OCI-M2 (cell line): ENCODE measurements at regions not wholly inside any gene's neighbourhood (a gene's known extent, or its start where the extent isn't known, plus 50 kb on each side); places are given as distances from the start of the nearest gene placed in this dataset.
"Not testable (repeated sequence)": the region's sequence is repeated elsewhere in the genome, so short reads cannot be mapped to it uniquely, and the experiment has no call there.

Source experiments
- DNase-seq: peaks from one replicate; lab custom pipeline; 2025; ENCODE audit not compliant: unreplicated experiment; lab: John Stamatoyannopoulos, UW

DNA sequence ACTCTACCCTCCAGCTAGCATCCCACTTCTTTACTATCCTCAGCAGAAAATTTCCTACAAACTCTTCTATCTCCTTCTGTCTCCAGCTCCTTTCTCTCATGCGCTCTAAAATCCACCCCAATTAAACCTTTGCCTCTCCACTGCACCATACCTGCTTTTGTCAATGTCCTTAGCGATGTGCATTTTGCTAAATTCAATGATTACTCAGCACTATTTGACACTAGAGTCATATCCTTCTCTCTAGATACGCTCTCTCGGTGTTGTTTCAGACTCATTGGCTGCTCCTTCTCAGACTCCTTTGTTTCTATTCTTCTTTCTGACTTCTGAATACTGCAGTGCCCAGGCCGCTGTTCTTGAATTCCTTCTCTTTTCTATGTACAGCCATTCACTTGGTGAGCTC, 144.2 kb downstream of the HLX start:
- no peak for DNase-seq

DNA sequence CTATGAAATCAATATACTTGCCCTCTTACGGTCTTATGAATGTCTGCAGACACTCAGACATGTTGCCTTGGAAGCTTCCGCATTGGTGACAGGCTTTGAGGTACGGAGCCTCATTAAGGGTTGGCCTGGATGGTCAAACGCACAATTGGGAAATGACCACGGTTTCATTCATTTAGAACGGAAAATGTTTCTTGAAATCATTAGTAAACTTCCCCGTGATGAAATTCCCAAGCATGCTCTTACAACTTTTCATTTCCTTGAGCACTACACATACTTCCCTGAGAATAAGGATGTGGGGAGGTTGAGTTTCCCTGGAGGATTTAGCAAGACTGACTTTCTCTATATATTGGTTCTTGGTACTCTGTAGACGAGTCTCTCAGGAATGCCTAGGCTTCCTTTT, 146.3 kb downstream of the HLX start:
- no peak for DNase-seq

DNA sequence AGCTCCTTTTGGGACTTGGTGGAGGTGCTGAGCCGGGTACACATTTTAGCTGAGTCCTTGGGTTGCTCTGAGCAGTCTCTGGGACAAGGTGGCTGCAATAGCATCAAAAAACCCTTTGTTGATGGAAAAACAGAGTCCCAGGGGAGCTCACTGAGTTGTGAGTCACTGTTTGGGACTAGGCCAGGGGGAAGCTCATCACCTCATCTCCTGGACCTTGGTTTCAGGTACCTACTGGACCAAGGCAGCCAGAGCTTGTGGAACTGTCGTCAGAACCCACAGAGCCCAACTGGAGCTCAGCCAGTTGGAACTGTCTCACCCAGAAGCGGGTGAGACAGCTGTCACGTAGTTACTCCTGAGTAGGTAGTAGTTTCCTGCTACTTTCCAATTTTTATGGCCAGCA, 146.7 kb downstream of the HLX start:
- DNase-seq = no peak

DNA sequence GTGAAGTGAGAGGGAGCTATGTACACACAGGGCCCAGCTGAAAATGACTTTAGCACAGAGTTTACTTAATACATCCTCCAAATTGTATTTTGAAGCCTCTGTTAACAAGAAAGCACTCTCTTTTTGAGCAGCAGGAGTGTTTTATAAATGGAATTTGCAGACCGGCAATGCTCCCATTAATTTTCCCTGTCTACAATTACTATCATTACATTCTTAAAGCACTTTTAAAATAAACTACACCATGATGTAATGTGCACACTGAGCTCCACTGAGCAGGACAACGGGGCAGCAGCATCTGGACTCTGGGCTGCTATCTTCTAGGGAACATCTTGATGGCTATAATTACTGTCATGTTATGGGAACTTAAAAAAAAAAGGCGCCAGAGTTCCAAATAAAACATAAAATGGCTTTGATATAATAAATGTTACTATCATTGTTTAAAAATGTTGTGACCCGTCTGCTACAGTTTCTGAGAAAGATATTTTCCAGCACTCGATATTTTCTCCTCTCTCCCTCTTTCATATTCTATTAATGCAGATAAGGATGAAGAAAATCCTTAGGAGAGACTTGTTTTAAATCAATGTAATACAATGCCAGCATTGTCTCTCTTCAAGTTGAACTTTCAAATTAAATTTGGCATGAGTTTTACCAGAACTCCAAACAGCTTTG, 150.9 kb downstream of the HLX start:
- DNase-seq = no peak

DNA sequence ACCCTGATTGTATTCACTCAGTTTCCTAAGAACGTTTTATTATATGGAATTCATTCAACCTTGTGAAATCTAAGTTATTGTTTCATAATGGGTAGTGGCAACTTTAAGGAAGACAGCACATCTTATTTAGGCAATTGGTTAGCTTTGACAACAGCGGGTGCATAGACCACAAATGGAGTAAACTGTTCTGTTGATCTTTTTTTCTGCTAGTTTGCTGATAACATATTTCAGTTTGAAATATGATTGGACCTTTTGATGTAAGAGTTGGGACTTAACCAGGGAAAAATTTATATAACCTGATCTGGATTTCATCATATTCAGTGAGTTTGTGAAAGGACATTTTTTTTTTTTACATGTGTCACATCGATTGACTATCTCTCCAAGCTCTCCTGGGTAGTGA, 151.7 kb downstream of the HLX start:
- DNase-seq = no peak

DNA sequence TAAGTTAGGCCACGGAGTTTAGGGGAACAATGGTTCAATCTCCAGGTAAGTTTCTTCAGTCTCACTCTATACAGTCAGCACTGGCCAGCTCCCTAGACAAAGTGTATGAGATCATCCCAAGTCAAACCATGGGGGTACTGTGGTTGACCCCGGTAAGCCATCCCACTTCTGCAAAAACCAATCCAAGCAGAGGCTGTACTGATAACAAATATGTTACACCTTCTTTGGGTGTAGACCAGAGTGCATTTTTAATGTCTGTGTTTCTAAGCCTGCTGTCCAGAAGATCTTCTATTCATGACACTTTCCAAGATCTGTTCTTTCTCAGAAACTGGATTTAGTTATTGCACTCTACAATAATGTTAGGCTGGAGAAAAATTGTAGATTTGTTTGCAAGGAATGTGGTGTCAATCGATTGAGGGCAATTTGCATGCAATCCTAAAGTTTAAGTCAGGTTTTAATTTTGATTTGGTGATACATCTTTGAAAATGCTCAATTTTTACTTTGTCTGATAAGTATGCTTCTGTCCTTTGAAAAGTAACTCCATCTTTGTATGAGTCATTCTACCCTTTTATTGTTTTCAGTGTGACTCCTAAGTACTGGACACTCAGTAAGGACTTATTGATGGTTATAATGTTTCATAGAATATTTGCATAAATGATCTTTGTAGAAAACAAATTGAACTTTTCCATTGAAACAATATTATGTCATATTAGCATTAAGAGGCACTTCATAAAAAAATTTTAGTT, 152.4 kb downstream of the HLX start:
- DNase-seq = no peak

DNA sequence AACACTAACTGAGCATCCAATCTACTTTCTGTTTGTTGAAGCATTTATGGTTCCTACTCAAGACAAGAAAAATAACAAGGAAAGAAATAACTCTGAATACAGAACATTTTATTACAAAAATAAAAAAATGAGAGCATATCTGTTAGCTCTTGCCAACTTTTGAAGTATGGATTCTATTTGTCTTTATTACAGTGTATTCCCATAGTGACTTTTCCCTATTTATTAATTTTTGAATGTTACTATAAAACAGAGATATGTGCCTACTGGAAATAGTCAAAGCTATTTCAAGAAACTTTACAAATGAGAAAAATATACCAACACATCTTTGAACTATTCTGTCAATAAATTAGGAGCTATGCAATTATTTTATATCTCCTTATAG, 153.0 kb downstream of the HLX start:
- no peak for DNase-seq

DNA sequence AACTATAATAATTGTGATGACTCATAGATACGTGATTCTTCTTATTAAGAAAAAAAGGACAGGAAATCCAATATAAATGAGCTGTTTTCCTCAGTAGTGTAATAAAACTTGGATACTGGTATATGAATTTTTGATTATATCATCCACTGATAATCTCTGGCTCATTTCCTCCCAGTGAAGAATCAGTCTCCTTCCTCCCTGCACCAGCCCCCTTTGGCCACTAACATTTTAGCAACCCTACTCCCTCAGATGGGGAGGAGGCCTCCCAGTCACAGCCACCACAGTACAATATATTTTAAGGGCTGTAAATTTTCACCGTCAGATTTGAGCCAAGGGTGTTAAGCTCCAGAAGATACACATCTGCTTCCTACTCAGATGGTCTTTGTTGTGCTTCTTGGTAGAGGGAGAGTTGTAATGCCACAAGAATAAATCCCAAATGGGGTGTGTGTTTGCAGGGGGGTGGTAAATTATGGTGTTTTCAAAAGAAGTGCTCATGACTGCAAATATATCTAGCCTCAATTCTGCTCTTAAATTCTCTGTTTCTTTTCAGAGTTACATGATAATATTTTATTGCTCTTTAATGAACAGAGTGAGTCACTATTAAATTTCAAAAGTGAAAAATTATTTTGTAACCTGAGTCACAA, 153.5 kb downstream of the HLX start:
- no peak for DNase-seq

DNA sequence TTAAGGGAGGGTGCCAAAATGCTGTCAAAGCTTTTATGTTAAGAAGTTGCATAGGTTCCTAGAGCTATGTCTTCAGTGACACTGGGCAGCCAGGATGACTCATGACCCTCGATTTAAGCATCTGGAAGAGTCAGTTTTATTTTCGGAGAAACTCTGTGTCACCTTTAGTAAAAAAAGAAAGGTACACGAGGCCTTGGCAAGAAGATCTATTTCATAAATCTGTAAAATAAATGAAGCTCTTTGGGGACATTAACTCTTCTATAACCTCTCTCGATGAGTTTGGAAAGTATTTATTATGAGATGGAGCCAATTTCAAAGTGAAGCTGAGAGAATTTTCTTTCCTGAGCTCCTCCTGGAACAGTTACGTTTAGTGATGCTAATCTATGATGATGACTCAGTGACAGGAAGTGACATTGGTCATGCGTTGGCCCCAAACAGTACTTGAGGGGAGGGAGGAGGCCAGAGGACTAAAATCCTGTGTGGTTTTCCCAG, 156.5 kb downstream of the HLX start:
- DNase-seq = no peak

DNA sequence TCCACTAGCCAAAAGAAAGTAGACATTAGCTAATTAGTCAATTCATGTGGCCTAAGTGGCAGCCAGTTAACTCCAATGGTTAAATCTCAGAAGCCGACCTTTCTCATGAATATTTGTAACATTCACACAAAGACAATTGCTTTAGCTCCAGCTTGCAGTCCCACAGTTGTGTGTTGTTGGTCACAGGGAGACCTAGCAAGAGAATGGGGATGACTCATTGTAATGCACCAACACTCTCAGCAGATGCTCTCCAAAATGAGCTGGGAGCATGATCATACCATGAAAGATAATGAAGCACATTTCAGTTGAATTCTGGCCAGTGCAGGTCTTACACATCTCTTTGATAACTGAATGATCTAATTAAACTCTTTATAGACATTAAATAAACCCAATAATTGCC, 160.4 kb downstream of the HLX start:
- no peak for DNase-seq

DNA sequence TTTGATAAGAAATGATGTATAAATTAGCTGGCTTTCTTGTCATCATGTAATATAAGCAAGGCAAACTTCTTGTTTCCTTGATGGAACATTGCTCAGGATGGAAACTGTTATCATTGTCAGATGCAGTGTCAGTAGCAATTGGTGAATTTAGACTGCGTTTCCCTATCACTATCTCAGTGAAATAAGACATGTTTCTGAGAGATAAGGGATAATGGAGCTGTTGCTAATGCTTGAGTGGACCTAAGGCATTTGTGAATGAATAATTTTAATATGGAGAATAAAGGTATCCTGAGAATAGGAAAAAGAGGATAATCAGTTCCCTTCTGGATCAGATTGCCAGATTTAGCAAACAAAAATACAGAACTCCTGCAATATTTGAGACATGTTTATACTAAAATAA, 160.9 kb downstream of the HLX start:
- no peak for DNase-seq

DNA sequence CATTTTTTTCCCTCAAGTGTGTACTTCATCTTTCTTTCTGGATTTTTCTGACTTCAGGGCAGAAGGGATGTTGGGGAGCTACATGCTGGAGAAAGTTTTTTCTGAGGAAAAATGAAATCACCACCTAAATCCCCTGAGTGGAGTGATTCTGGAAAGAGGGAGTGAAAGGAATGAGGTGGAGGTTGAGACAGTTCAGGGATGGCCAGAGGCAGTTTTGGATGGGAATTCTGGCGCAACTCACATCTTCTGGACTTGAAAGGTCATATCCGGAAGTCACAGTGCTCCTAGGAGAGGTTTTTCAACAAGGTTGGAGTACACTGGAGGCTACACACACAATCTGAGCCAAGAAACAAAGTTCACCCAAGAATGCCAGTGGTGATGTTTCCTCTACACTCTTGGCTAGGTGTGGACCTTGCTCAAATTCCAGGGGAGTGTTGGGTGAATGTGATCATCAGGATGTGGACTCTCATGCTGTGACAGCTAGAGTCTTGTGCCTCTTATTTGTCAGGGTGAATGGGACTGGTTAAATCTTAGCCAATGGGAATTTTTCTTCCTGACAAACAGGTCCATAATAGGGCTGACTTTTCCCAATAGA, 161.5 kb downstream of the HLX start:
- no peak for DNase-seq

DNA sequence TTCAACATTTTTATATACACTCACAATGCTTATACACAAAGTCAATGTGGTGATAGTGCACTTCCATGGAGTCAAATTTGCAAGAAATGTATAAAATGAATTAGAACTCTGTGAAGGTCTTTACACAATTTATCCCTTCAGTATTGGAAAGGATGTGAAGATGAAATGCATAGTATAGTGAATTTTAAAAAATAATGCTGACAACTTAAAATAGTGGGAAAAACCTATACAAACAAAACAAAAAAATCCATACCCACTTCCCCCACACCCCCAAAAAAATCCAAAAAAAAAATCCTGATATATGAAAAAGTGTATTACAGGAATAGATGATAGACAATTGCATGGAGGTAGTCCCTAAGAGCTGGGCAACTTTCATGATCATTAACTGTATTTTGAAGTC, 165.3 kb downstream of the HLX start:
- DNase-seq = no peak

DNA sequence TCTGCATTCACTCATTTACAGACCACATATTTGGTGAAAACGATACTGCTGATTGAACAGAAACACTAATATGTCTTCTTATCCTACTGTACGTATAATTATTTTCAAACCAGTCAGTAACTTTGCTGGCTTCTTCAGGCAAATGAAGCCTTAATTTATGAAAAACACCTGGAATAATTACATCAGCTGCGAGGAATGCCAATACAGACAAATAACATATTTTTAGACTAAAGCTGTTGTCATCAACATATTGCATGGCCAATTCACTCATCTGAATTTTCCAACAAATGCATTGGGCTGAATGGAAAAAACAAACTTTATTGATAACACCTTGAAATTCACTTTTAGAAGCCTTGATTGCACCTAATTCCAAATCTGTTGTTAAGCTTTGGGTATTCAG, 165.9 kb downstream of the HLX start:
- no peak for DNase-seq

DNA sequence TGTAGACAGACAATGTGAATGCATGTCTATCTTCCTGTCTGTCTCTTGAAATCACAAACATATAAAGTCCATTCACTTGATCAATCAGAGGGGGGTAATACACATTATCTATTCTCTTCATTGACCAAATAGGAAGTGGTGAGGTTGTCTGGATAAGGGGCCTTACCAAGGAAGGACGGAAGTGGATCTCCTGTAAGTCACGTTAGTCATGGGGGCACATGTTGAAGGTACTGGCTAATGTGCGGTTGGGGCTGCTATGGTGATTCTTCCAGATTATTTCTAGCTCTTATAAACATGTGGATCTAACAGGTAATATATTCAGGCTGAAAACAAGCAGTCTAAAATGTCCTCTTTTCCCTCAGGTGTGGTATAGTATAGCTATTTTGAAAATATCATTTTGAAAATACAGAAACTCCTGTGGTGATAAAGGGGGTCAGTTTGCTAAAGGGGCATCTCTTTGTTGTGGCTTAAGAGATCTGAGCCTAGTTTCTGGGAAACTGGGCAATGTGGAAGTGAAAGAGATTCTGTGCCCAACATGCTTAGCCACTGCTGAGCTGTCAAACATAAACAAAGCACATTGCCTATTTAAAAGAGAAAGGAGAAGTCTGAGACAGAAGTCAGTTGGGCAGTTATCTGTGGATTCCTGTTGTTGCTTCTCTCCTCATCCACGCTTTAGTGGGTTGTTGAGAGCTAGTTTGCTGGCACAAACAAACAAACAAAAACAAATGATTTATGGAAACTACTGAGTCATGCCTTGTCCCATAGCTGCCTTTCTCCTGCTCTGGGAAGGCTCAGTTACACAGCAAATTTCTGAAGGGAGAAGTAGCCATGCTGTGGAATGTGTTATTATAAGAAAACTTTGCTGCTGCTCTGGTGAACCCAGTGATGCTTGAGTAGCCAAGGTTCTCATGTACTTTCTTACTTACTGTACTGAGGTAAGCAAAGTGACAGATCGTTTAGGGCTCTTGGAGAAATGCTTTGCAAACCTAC, 166.9 kb downstream of the HLX start:
- DNase-seq = no peak

DNA sequence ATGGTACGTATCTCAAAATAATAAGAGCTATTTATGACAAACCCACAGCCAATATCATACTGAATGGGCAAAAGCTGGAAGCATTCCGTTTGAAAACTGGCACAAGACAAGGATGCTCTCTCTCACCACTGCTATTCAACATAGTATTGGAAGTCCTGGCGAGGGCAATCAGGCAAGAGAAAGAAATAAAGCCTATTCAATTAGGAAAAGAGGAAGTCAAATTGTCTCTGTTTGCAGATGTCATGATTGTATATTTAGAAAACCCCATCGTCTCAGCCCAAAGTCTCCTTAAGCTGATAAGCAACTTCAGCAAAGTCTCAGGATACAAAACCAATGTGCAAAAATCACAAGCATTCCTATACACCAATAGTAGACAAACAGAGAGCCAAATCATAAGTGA, 172.1 kb downstream of the HLX start:
- DNase-seq = not testable (repeated sequence)

DNA sequence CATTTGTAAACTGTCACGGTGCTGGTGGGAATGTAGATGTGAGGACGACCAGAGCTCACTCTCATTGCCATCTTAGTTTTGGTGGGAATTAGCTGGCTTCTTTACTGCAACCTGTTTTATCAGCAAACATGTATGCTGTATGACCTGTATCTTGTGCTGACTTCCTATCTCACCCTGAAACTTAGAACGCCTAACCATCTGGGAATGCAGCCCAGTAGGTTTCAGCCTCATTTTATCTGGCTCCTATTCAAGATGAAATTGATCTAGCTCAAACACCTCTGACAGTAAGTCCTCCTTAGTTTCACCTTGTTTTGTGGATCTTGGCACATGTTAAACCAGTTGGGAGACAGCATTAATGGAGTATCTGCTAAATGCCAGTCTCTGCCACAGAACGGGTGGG, 174.6 kb downstream of the HLX start:
- no peak for DNase-seq

DNA sequence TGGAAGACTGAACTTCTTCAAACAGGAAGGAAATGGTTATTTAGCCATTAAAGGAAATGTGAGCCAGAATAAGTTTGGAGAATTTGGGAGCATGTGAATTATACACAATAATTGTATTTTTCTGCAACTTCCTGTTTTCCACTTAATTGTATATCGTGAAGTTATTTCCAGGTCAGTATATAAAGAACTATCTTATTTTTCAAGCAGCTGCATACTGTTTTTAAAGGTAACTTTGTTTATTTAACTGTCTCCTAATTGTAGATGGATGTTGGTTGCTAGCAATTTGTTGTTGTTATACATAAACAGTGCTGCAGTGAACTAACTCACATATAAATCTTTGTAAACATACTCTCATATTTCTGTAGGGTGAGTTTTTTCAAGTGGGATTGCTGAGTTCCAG, 180.3 kb downstream of the HLX start:
- DNase-seq = no peak

DNA sequence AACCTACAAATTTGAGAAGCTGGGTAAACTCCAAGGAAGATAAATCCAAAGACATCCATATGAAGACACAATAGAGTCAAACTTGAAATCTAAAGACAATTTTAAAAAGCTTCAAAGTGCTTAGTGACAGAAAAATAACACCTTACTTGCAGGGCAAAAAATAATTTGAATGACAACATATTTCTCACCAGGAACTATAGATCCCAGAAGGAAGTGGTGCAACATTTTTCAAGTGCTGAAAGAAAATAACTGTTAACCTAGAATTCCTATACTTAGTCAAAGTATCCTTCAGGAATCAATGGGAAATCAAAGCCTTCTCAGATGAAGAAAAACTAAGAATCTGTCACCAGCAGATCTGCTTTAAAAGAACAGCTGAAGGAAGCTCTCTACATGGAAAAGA, 184.4 kb downstream of the HLX start:
- no peak for DNase-seq

DNA sequence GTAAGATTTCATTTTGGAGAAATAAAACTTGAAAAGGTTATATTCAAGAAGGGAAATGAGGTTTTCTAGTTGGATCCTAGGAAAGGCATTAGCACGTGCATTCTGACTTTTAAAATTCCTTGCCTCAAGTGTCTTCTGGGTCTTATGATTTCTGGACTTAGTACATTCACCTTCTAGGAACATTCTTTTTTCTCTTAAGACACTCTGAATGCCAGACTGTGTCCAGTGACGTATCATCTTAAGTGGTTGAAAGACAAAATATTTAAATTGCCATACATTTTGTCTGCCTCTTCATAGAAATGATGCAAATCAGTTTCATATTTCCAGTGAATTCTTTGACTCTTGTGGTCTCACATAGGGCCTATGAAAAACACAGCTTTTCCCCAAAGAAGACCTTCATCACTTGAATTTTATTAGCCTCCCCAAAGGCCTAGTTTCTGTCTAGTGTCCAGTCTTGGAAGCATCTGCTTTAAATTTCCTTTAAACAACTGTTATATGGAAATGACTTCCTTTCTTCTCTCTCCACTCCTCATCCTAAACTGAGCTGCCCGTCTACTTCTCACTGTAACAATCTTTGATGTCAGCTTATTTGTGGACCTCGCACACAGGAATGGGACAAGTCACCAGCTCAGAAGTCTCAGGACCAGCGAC, 187.2 kb downstream of the HLX start:
- no peak for DNase-seq
